HCT116 (cell line): ENCODE measurements at regions not wholly inside any gene's neighbourhood (a gene's known extent, or its start where the extent isn't known, plus 50 kb on each side); places are given as distances from the start of the nearest gene placed in this dataset.

ENCODE experiments used
- CEBPB ChIP-seq: IDR thresholded peaks from 2 replicates; pipeline ENCODE4 v1.6.1; 2012; ENCODE audit warnings: low read depth
- POLR2AphosphoS5 ChIP-seq: IDR thresholded peaks from 2 replicates; pipeline ENCODE4 v1.6.1; 2011; ENCODE audit warnings: mild to moderate bottlenecking, low read depth, low read length, moderate library complexity
- REST ChIP-seq: IDR thresholded peaks from 2 replicates; pipeline ENCODE4 v1.6.1; 2012; ENCODE audit warnings: low read depth

DNA sequence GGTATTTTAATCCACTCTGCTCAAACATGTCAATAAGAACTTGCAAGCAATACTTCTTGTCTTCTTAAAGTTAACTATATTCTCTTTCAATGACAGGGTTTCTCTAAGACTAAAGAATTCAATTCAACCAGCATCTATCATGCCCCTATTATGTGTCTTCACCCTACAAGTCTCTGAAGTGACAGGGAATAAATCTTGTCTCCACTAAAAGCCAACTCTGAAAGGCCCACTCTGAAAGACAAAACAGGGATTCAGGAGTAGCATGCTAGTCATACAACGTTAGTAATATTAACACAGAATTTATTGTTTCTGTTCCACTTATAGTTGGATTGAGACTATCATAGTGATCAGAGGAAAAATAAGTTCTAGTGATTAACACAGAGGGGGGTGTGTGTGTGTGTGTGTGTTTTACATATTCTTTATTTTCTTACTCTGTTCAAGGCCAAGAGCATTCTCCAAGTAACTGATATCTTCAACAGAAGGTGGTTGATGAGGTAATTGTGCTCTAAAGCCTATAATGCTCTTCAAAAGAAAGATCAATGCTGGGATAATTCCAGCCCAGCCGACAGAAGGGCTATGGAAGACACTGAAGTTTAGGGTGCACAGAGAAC, 122.4 kb upstream of the DCLK2 start:
- TF ChIP-seq REST (no peak), CEBPB (no peak), POLR2AphosphoS5 (no peak)
